ENCODE measurements at regions not wholly inside any gene's neighbourhood (a gene's known extent, or its start where the extent isn't known, plus 50 kb on each side); places are given as distances from the start of the nearest gene placed in this dataset.

DNA sequence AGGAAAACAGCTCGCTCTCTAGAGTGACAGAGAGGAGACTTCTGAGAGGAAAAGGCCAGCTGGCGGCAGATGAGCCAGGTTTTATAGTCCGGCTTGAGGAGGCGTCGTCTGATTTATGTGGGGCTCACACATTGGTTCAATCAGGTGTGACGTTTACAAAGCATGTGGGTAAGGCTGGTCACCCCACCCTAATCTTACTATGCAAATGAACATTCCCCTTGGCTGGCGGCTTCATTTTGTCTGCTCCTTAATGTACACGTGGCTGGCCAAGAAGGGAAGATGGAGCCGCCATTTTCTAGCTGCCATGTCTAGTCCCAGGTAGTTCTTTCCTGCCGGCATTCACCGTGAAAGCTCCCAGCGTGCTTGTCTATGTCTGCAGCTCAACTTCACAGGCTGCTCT lies 299.1 kb upstream of the SPRED2 start:
- Histone ChIP-seq H3K27ac (replicated peaks) (no peak overlapping the region), H3K27me3 (ENCODE audit: insufficient read depth, poor library complexity, severe bottlenecking) (no peaks in the 10 kb centered on the region), H3K4me3 (replicated peaks; ENCODE audit: insufficient read depth, low read length) (no peak overlapping the region)
- TF ChIP-seq REST (IDR thresholded peaks at IDR 0.05; ENCODE audit: insufficient replicate concordance, low read depth) (no peak), POLR2AphosphoS5 (IDR thresholded peaks at IDR 0.05; ENCODE audit: low read depth) (no peak), SPI1 (IDR thresholded peaks at IDR 0.05; ENCODE audit: borderline replicate concordance, low read depth) (no peak), GABPA (IDR thresholded peaks at IDR 0.05; ENCODE audit: low read depth) (no peak)
- TF ChIP-seq, protein P1, sequence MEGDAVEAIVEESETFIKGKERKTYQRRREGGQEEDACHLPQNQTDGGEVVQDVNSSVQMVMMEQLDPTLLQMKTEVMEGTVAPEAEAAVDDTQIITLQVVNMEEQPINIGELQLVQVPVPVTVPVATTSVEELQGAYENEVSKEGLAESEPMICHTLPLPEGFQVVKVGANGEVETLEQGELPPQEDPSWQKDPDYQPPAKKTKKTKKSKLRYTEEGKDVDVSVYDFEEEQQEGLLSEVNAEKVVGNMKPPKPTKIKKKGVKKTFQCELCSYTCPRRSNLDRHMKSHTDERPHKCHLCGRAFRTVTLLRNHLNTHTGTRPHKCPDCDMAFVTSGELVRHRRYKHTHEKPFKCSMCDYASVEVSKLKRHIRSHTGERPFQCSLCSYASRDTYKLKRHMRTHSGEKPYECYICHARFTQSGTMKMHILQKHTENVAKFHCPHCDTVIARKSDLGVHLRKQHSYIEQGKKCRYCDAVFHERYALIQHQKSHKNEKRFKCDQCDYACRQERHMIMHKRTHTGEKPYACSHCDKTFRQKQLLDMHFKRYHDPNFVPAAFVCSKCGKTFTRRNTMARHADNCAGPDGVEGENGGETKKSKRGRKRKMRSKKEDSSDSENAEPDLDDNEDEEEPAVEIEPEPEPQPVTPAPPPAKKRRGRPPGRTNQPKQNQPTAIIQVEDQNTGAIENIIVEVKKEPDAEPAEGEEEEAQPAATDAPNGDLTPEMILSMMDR (IDR thresholded peaks at IDR 0.05; ENCODE audit: insufficient read depth, low read length), result no peak
- no peak for DNase-seq (ENCODE audit: low read depth in 1 of 2, low spot score in 1 of 2)

DNA sequence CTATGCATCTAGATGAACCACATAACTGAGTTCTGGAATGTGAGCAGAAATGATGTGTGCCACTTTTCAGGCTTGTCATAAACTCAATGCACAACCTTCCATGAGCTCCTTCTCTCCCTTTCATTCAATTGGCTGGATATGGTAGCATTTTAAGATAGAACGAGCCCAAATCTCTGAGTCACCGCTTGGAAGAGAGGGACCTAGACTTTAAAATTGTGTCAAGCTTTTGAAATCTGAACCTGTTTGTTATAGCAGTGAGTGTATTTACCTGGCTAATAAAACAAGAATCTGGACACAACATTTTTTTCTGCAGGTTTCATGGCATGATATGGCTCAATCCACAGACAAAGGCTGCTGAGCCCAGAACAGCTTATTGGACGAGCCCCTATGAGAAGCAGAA lies 297.8 kb upstream of the SPRED2 start:
- H3K4me3 ChIP-seq (replicated peaks; ENCODE audit: insufficient read depth, low read length), result no peak overlapping the region
- DNase-seq (ENCODE audit: low read depth in 1 of 2, low spot score in 1 of 2), result no peak
- H3K27me3 ChIP-seq (ENCODE audit: insufficient read depth, poor library complexity, severe bottlenecking), result no peaks in the 10 kb centered on the region
- TF ChIP-seq POLR2AphosphoS5 (IDR thresholded peaks at IDR 0.05; ENCODE audit: low read depth) (no peak), SPI1 (IDR thresholded peaks at IDR 0.05; ENCODE audit: borderline replicate concordance, low read depth) (no peak), REST (IDR thresholded peaks at IDR 0.05; ENCODE audit: insufficient replicate concordance, low read depth) (no peak), GABPA (IDR thresholded peaks at IDR 0.05; ENCODE audit: low read depth) (no peak)
- TF ChIP-seq, protein P1 (IDR thresholded peaks at IDR 0.05; ENCODE audit: insufficient read depth, low read length), result no peak
- no peak overlapping the region for H3K27ac ChIP-seq (replicated peaks)

- Histone ChIP-seq H3K27ac (replicated peaks) (no peak overlapping the region), H3K4me3 (replicated peaks; ENCODE audit: insufficient read depth, low read length) (no peak overlapping the region), H3K27me3 (ENCODE audit: insufficient read depth, poor library complexity, severe bottlenecking) (no peaks in the 10 kb centered on the region)
- TF ChIP-seq SPI1 (IDR thresholded peaks at IDR 0.05; ENCODE audit: borderline replicate concordance, low read depth), result no peak
- no peak for TF ChIP-seq REST (IDR thresholded peaks at IDR 0.05; ENCODE audit: insufficient replicate concordance, low read depth)
- no peak for TF ChIP-seq GABPA (IDR thresholded peaks at IDR 0.05; ENCODE audit: low read depth)
- no peak for TF ChIP-seq POLR2AphosphoS5 (IDR thresholded peaks at IDR 0.05; ENCODE audit: low read depth)
- TF ChIP-seq, protein P1 (IDR thresholded peaks at IDR 0.05; ENCODE audit: insufficient read depth, low read length), result no peak
- no peak for DNase-seq (ENCODE audit: low read depth in 1 of 2, low spot score in 1 of 2)
Measured at GRCh38 chr2:65729246-65729645, 296.8 kb upstream of the SPRED2 start.

Measured in HL-60 (cell line).